MM.1S (cell line): ENCODE measurements at regions not wholly inside any gene's neighbourhood (a gene's known extent, or its start where the extent isn't known, plus 50 kb on each side); places are given as distances from the start of the nearest gene placed in this dataset.

Experiments used
- EZH2 ChIP-seq: fragments of 300-600 bp; sonication (generic); optimal IDR thresholded peaks from 2 replicates; pipeline ENCODE3; 2017; ENCODE audit warnings: low read depth, mild to moderate bottlenecking, antibody characterized with exemption, low read length, mixed read lengths
- EZH2phosphoT487 ChIP-seq: fragments of 300-600 bp; sonication (generic); IDR thresholded peaks from 2 replicates; pipeline ENCODE4 v1.6.1; 2018; ENCODE audit warnings: antibody characterized with exemption, low read length
- TF ChIP-seq, protein P1 (sequence below): fragments of 300-600 bp; sonication (generic); IDR thresholded peaks from 2 replicates; pipeline ENCODE4 v1.5.1; 2016; ENCODE audit warnings: antibody characterized with exemption, low read length, mixed read lengths

DNA sequence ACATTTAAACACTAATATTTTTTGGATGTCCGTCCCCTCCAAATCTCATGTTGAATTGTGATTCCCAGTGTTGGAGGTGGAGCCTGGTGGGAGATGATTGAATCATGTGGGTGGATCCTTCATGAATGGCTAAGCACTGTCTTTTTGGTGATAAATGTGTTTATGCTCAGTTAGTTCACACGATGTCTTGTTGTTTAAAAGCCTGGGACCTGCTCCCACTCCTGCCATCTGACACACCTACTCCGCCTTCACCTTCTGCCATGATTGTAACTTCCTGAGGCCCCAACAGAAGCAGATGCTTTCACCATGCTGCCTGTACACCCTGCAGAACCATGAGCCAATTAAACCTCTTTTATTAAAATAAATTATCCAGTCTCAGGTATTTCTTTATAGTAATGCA lies 114.7 kb downstream of the TNFAIP3 start:
- TF ChIP-seq, protein P1, sequence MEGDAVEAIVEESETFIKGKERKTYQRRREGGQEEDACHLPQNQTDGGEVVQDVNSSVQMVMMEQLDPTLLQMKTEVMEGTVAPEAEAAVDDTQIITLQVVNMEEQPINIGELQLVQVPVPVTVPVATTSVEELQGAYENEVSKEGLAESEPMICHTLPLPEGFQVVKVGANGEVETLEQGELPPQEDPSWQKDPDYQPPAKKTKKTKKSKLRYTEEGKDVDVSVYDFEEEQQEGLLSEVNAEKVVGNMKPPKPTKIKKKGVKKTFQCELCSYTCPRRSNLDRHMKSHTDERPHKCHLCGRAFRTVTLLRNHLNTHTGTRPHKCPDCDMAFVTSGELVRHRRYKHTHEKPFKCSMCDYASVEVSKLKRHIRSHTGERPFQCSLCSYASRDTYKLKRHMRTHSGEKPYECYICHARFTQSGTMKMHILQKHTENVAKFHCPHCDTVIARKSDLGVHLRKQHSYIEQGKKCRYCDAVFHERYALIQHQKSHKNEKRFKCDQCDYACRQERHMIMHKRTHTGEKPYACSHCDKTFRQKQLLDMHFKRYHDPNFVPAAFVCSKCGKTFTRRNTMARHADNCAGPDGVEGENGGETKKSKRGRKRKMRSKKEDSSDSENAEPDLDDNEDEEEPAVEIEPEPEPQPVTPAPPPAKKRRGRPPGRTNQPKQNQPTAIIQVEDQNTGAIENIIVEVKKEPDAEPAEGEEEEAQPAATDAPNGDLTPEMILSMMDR: no peak
- TF ChIP-seq EZH2 (no peak), EZH2phosphoT487 (no peak)
